ENCODE measurements at regions not wholly inside any gene's neighbourhood (a gene's known extent, or its start where the extent isn't known, plus 50 kb on each side); places are given as distances from the start of the nearest gene placed in this dataset.

DNA sequence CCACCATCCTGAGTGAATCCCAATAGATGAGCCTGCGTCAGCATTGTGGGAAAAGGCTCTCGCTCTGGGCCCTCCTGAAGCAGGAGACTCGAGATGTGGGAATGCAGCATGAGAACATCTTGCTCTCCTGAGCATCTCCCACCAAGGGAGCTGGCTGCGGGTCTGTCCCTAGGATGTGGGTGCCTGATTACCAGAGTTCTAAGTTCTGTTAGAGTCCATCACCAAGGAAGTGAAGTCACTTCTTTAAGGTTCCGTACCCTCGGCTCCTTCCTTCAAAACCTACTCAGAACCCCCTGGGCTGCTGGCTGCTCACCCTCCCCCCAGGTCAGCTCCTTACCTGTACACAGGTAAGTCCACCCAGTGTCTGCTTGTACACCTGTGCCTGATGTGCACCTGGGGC, 100.5 kb upstream of the IGLL5 start:
- Mint-ChIP-seq H3K27ac (no peak overlapping the region), H3K4me1 (0 out of 4 replicates have a peak, but pooled peaks cover 0 to 2% of the 10 kb centered on the region in 2 experiments), H3K27me3 (ENCODE audit: low read depth) (peaks cover 94% of the 10 kb centered on the region), H3K4me3 (no peak overlapping the region), H3K36me3 (ENCODE audit: insufficient read depth in 1 of 3, low read depth in 3 of 3) (no peaks in the 10 kb centered on the region), H3K9me3 (no peaks in the 10 kb centered on the region)
- no peak overlapping the region for H3K27ac ChIP-seq (ENCODE audit: insufficient read length, low read depth, low read length)
- H3K18ac ChIP-seq (ENCODE audit: insufficient read length, low read depth, low read length) = no peak overlapping the region
- H4K5ac ChIP-seq (ENCODE audit: insufficient read length, low read depth, low read length) = no peak overlapping the region
- H3K27me3 ChIP-seq (ENCODE audit: insufficient read depth, low read length) = peaks cover 11% of the 10 kb centered on the region; the same call in 1 of the 2 replicates
- H3K4me2 ChIP-seq (ENCODE audit: insufficient read depth, insufficient read length, low read length) = no peak overlapping the region
- TF ChIP-seq, protein P1, sequence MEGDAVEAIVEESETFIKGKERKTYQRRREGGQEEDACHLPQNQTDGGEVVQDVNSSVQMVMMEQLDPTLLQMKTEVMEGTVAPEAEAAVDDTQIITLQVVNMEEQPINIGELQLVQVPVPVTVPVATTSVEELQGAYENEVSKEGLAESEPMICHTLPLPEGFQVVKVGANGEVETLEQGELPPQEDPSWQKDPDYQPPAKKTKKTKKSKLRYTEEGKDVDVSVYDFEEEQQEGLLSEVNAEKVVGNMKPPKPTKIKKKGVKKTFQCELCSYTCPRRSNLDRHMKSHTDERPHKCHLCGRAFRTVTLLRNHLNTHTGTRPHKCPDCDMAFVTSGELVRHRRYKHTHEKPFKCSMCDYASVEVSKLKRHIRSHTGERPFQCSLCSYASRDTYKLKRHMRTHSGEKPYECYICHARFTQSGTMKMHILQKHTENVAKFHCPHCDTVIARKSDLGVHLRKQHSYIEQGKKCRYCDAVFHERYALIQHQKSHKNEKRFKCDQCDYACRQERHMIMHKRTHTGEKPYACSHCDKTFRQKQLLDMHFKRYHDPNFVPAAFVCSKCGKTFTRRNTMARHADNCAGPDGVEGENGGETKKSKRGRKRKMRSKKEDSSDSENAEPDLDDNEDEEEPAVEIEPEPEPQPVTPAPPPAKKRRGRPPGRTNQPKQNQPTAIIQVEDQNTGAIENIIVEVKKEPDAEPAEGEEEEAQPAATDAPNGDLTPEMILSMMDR (conservative IDR thresholded peaks at IDR 0.05) = no peak
- no peak overlapping the region for H2AFZ ChIP-seq (ENCODE audit: low read length)
- H2BK120ac ChIP-seq (ENCODE audit: low read depth, low read length, poor library complexity, severe bottlenecking) = no peak overlapping the region
- no peaks in the 10 kb centered on the region for H3K79me2 ChIP-seq (ENCODE audit: insufficient read depth, low read length)
- no peak for DNase-seq
- no peaks in the 10 kb centered on the region for H3K23me2 ChIP-seq (ENCODE audit: insufficient read length, low read depth, low read length, poor library complexity, severe bottlenecking)
- H2AK5ac ChIP-seq (ENCODE audit: insufficient read length, low read length) = no peak overlapping the region
- H4K91ac ChIP-seq (ENCODE audit: insufficient read length, low read depth, low read length) = no peak overlapping the region
- no peaks in the 10 kb centered on the region for H3K79me1 ChIP-seq (ENCODE audit: insufficient read depth, low read depth, low read length, poor library complexity, severe bottlenecking)
- no peak overlapping the region for H3K14ac ChIP-seq (ENCODE audit: insufficient read depth, low read length)
- H3T11ph ChIP-seq (ENCODE audit: low read length) = no peak overlapping the region
- no peak overlapping the region for H2BK20ac ChIP-seq (ENCODE audit: low read depth, low read length, poor library complexity, severe bottlenecking)
- no peak overlapping the region for H2BK15ac ChIP-seq (ENCODE audit: low read depth, low read length)
- H3K9me3 ChIP-seq (ENCODE audit: control insufficient read depth, low read depth, low read length) = no peaks in the 10 kb centered on the region
- no peak overlapping the region for H3K56ac ChIP-seq (ENCODE audit: insufficient read length, low read depth, low read length)
- no peaks in the 10 kb centered on the region for H3K4me1 ChIP-seq (ENCODE audit: insufficient read depth, low read length)
- no CpG with 5 or more reads among the region's 6 CpGs for WGBS (ENCODE audit: extremely low coverage, insufficient read length, low lambda C conversion rate)
- H2BK5ac ChIP-seq (ENCODE audit: insufficient read length, low read length) = no peak overlapping the region
- no peak overlapping the region for H3K4ac ChIP-seq (ENCODE audit: low read depth, low read length)
- no peak overlapping the region for H3K9ac ChIP-seq (ENCODE audit: extremely low read depth, insufficient read length, low read length)
- no peak overlapping the region for H2BK12ac ChIP-seq (ENCODE audit: insufficient read length, low read depth, low read length)
- H3K23ac ChIP-seq (ENCODE audit: insufficient read length, low read depth, low read length) = no peak overlapping the region
- H4K8ac ChIP-seq (replicated peaks; ENCODE audit: insufficient read length, low read depth, low read length) = no peak overlapping the region
- no peaks in the 10 kb centered on the region for H4K20me1 ChIP-seq (ENCODE audit: control insufficient read depth, insufficient read depth, insufficient read length)
